SH-SY5Y (cell line): ENCODE measurements at regions not wholly inside any gene's neighbourhood (a gene's known extent, or its start where the extent isn't known, plus 50 kb on each side); places are given as distances from the start of the nearest gene placed in this dataset.

Experiments used
- GATA2 ChIP-seq: IDR thresholded peaks from 2 replicates; pipeline ENCODE4 v1.6.1; 2011; ENCODE audit warnings: mild to moderate bottlenecking, low read depth, low read length
- GATA3 ChIP-seq: IDR thresholded peaks from 2 replicates; pipeline ENCODE4 v1.6.1; 2011; ENCODE audit warnings: low read depth, mild to moderate bottlenecking, low read length, moderate library complexity

GRCh38 chr10:64332551-64332950 lies 811.4 kb downstream of the REEP3 start:
- TF ChIP-seq GATA2 (peak; percentile 39; the same call in 1 of the 2 replicates), GATA3 (no peak)
